Right renal pelvis (tissue), 4 donors: ENCODE measurements at regions not wholly inside any gene's neighbourhood (a gene's known extent, or its start where the extent isn't known, plus 50 kb on each side); places are given as distances from the start of the nearest gene placed in this dataset.

Experiments used
- DNase-seq, 4 donors: peaks; one replicate each; pipeline ENCODE4 v3.0.0-alpha.2; 2013; ENCODE audit warnings: low read depth in 4 of 4, low spot score in 3 of 4, missing footprints in 1 of 4

GRCh38 chr7:41878309-41879295 is 175.7 kb upstream of the INHBA start:
- DNase-seq: no peak

- no peak for DNase-seq
These were observed 174.2 kb upstream of the INHBA start for GRCh38 chr7:41877118-41877517.

GRCh38 chr7:41875513-41875912 is 172.6 kb upstream of the INHBA start:
- no peak for DNase-seq

- DNase-seq: no peak
These were observed 171.4 kb upstream of the INHBA start for GRCh38 chr7:41874201-41874785.

GRCh38 chr7:41873741-41874140 is 170.9 kb upstream of the INHBA start:
- DNase-seq: no peak

GRCh38 chr7:41872966-41873365 is 170.1 kb upstream of the INHBA start:
- DNase-seq: no peak

- no peak for DNase-seq
These were observed 167.7 kb upstream of the INHBA start for GRCh38 chr7:41870461-41871138.

- no peak for DNase-seq
These were observed 167.1 kb upstream of the INHBA start for GRCh38 chr7:41869997-41870396.

- no peak for DNase-seq
These were observed 166.7 kb upstream of the INHBA start for GRCh38 chr7:41869596-41869995.

- DNase-seq: no peak
These were observed 166.2 kb upstream of the INHBA start for GRCh38 chr7:41869091-41869490.

GRCh38 chr7:41867639-41868280 is 164.9 kb upstream of the INHBA start:
- peak in 1 of 4 donors; percentile 35 for DNase-seq

GRCh38 chr7:41862261-41862660 is 159.4 kb upstream of the INHBA start:
- no peak for DNase-seq

- DNase-seq: no peak
These were observed 158.8 kb upstream of the INHBA start for GRCh38 chr7:41861642-41862041.

GRCh38 chr7:41858201-41858600 is 155.3 kb upstream of the INHBA start:
- DNase-seq: no peak

GRCh38 chr7:41855798-41856197 is 152.9 kb upstream of the INHBA start:
- DNase-seq: no peak

- DNase-seq: no peak
These were observed 144.7 kb upstream of the INHBA start for GRCh38 chr7:41847606-41848005.

GRCh38 chr7:41847151-41847550 is 144.3 kb upstream of the INHBA start:
- no peak for DNase-seq

- DNase-seq: no peak
These were observed 140.1 kb upstream of the INHBA start for GRCh38 chr7:41842956-41843355.

GRCh38 chr7:41837916-41838315 is 135.0 kb upstream of the INHBA start:
- DNase-seq: no peak

- DNase-seq: no peak
These were observed 133.2 kb upstream of the INHBA start for GRCh38 chr7:41835976-41836530.
